ENCODE measurements at regions not wholly inside any gene's neighbourhood (a gene's known extent, or its start where the extent isn't known, plus 50 kb on each side); places are given as distances from the start of the nearest gene placed in this dataset.

GRCh38 chr13:26824581-26824980, 64.0 kb upstream of the GPR12 start:
- TF ChIP-seq POLR2A (IDR thresholded peaks at IDR 0.05; ENCODE audit: low read depth, low read length), result no peak
- TF ChIP-seq SP1 (IDR thresholded peaks at IDR 0.05; ENCODE audit: low read depth, low read length), result no peak
- no peak for TF ChIP-seq CREB1 (IDR thresholded peaks at IDR 0.05; ENCODE audit: low read depth)
- TF ChIP-seq CTCF (IDR thresholded peaks at IDR 0.05 in 2 of 3, conservative IDR thresholded peaks at IDR 0.05 in 1 of 3; ENCODE audit: control insufficient read depth in 2 of 3, extremely low read depth in 1 of 3, insufficient read depth in 1 of 3, low read depth in 3 of 3, low read length in 3 of 3), result no peak

Data from GM12878 (cell line).